Activated T-cell treated with anti-CD3 and anti-CD28 coated beads, Interleukin-2, amount 50 U/mL, for 72 hours (primary cell): ENCODE measurements at regions not wholly inside any gene's neighbourhood (a gene's known extent, or its start where the extent isn't known, plus 50 kb on each side); places are given as distances from the start of the nearest gene placed in this dataset.

Experiments used
- ATAC-seq, 2 donors: fragments of 150-1000 bp; cut with Tn5 transposase; replicated peaks in 1 of 2; 2 replicates each; pipeline ENCODE4 v1.10.0; 2021; ENCODE audit warnings: moderate library complexity in 2 of 2, mild to moderate bottlenecking in 1 of 2
- DNase-seq, 2 donors: peaks; one replicate each; pipeline ENCODE4 v3.0.0; 2021 to 2022; ENCODE audit warnings: mixed read lengths in 1 of 2
- H3K27ac Mint-ChIP-seq: one replicate; pipeline ENCODE4 v1.8.0; 2022; ENCODE audit warnings: mild to moderate bottlenecking, moderate library complexity, mixed read lengths
- H3K27me3 Mint-ChIP-seq: one replicate; pipeline ENCODE4 v1.8.0; 2022; ENCODE audit warnings: low read depth, mixed read lengths
- H3K36me3 Mint-ChIP-seq, 2 donors: one replicate each; pipeline ENCODE4 v1.8.0; 2022; ENCODE audit warnings: mixed read lengths in 2 of 2, mild to moderate bottlenecking in 1 of 2; ENCODE audit not compliant: insufficient read depth in 2 of 2
- H3K4me1 Mint-ChIP-seq: one replicate; pipeline ENCODE4 v1.8.0; 2022; ENCODE audit warnings: low read depth, mixed read lengths
- H3K4me3 Mint-ChIP-seq, 2 donors: one replicate each; pipeline ENCODE4 v1.8.0; 2022; ENCODE audit warnings: mild to moderate bottlenecking in 2 of 2, mixed read lengths in 2 of 2, moderate library complexity in 2 of 2
- H3K9me3 Mint-ChIP-seq, 2 donors: one replicate each; pipeline ENCODE4 v1.8.0; 2022; ENCODE audit warnings: mixed read lengths in 2 of 2

GRCh38 chr19:28281676-28282075 lies 931.3 kb downstream of the UQCRFS1 start:
- ATAC-seq (no peak), DNase-seq (no peak)
- no peaks in the 10 kb centered on the region for H3K4me1 Mint-ChIP-seq
- H3K27me3 Mint-ChIP-seq, result no peaks in the 10 kb centered on the region
- no peak overlapping the region for H3K27ac Mint-ChIP-seq
- peaks cover 11 to 15% of the 10 kb centered on the region in 2 donors for H3K9me3 Mint-ChIP-seq
- H3K4me3 Mint-ChIP-seq, result no peak overlapping the region
- H3K36me3 Mint-ChIP-seq, result peaks cover 3% of the 10 kb centered on the region in 2 donors

DNA sequence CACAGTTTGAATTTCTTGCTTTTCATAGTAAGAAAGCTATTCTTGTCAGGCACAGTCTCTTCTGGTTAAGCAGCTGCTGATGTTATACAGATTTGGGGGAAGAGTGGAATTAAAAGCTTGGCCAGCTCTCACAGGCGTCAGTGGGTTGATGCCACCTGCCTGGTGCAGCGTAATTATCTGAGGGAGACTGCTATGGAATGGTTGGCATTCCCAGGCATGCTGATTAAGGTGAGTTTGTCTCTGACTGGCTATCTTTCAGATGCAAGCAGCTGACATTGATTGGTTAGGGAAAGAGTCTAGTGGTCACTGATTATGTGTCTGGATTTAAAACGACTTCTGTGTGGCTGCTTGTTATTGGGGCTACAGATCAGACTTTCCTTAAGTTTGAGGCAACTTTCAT lies 948.4 kb downstream of the UQCRFS1 start:
- DNase-seq, result no peak
- Mint-ChIP-seq H3K4me3 (no peak overlapping the region), H3K9me3 (peaks cover 11 to 12% of the 10 kb centered on the region in 2 donors), H3K27me3 (no peaks in the 10 kb centered on the region), H3K36me3 (peaks cover 1 to 3% of the 10 kb centered on the region in 2 donors), H3K4me1 (no peaks in the 10 kb centered on the region), H3K27ac (no peak overlapping the region)
- ATAC-seq, result no peak

- ATAC-seq (no peak), DNase-seq (no peak)
- no peak overlapping the region for H3K4me3 Mint-ChIP-seq
- no peaks in the 10 kb centered on the region for H3K27me3 Mint-ChIP-seq
- H3K9me3 Mint-ChIP-seq, result peaks cover 10 to 15% of the 10 kb centered on the region in 2 donors
- peaks cover under 1 to 4% of the 10 kb centered on the region in 2 donors for H3K36me3 Mint-ChIP-seq
- H3K27ac Mint-ChIP-seq, result no peak overlapping the region
- H3K4me1 Mint-ChIP-seq, result no peaks in the 10 kb centered on the region
Measured at GRCh38 chr19:28258829-28259228, 954.1 kb downstream of the UQCRFS1 start.

- H3K36me3 Mint-ChIP-seq, result peaks cover 0 to 1% of the 10 kb centered on the region in 2 donors
- DNase-seq, result no peak
- H3K9me3 Mint-ChIP-seq, result peaks cover 2 to 10% of the 10 kb centered on the region in 2 donors
- no peak for ATAC-seq
- H3K4me3 Mint-ChIP-seq, result no peak overlapping the region
- no peaks in the 10 kb centered on the region for H3K27me3 Mint-ChIP-seq
- H3K27ac Mint-ChIP-seq, result no peak overlapping the region
- H3K4me1 Mint-ChIP-seq, result no peaks in the 10 kb centered on the region
Measured at GRCh38 chr19:28257396-28257795, 955.6 kb downstream of the UQCRFS1 start.

DNA sequence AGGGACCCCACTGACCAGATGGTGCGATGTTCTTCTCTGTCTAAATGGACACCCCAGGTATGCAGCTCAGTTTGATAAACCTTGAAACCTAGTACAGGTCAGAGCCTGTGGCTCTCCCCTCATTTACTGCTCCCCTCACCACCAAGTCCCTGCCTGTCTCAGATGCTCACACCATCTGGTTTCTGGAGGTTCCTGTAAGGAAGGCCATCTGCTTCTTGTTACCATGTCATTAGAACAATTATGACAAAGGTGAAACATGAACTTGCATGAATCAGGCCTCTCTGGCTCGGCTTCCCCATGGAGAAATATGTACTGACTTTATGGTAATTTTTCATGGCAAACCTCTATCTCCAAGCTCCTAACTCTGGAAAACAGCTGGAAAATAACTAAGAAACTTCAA lies 965.7 kb downstream of the UQCRFS1 start:
- no peaks in the 10 kb centered on the region for H3K27me3 Mint-ChIP-seq
- H3K4me1 Mint-ChIP-seq, result no peaks in the 10 kb centered on the region
- H3K27ac Mint-ChIP-seq, result no peak overlapping the region
- DNase-seq (no peak), ATAC-seq (no peak)
- H3K4me3 Mint-ChIP-seq, result no peak overlapping the region
- no peaks in the 10 kb centered on the region for H3K36me3 Mint-ChIP-seq
- peaks cover 1 to 6% of the 10 kb centered on the region in 2 donors for H3K9me3 Mint-ChIP-seq

- ATAC-seq (no peak), DNase-seq (no peak)
- Mint-ChIP-seq H3K36me3 (no peaks in the 10 kb centered on the region), H3K27ac (no peak overlapping the region), H3K9me3 (peaks cover 1 to 6% of the 10 kb centered on the region in 2 donors), H3K27me3 (no peaks in the 10 kb centered on the region), H3K4me1 (no peaks in the 10 kb centered on the region), H3K4me3 (no peak overlapping the region)
Measured at GRCh38 chr19:28245937-28246336, 967.0 kb downstream of the UQCRFS1 start.

GRCh38 chr19:28244966-28245365 lies 968.0 kb downstream of the UQCRFS1 start:
- DNase-seq (no peak), ATAC-seq (no peak)
- H3K27ac Mint-ChIP-seq, result no peak overlapping the region
- no peak overlapping the region for H3K4me3 Mint-ChIP-seq
- H3K36me3 Mint-ChIP-seq, result no peaks in the 10 kb centered on the region
- peaks cover 1 to 2% of the 10 kb centered on the region in 2 donors for H3K9me3 Mint-ChIP-seq
- no peaks in the 10 kb centered on the region for H3K27me3 Mint-ChIP-seq
- no peaks in the 10 kb centered on the region for H3K4me1 Mint-ChIP-seq

- H3K9me3 Mint-ChIP-seq, result peaks cover 1 to 2% of the 10 kb centered on the region in 2 donors
- ATAC-seq (no peak), DNase-seq (peak in 1 of 2 donors; percentile 28)
- no peaks in the 10 kb centered on the region for H3K27me3 Mint-ChIP-seq
- H3K4me1 Mint-ChIP-seq, result no peaks in the 10 kb centered on the region
- H3K4me3 Mint-ChIP-seq, result no peak overlapping the region
- no peak overlapping the region for H3K27ac Mint-ChIP-seq
- no peaks in the 10 kb centered on the region for H3K36me3 Mint-ChIP-seq
Measured at GRCh38 chr19:28242317-28242927, 970.5 kb downstream of the UQCRFS1 start.

DNA sequence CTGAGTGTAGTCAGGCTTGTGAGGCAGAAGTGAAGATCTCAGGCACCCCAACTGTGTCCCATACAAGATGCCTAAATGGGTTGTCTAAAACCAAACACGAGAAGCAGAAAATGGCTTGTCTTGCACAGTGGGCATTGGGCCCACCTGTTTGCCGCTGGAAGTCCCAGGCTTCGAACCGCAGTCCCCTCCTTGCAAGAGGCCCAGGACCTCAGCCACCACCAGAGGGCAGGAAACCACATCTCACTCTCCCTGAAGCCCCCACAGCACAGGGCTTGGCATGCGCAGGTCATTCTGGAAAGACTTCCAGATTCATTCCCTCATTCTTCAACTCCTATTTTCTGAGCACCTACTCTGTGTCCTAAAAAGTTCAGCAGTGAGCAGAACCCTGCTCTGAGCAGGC lies 973.7 kb downstream of the UQCRFS1 start:
- no peak for ATAC-seq
- H3K4me3 Mint-ChIP-seq, result no peak overlapping the region
- H3K27ac Mint-ChIP-seq, result no peak overlapping the region
- no peaks in the 10 kb centered on the region for H3K36me3 Mint-ChIP-seq
- peaks cover 0 to 2% of the 10 kb centered on the region in 2 donors for H3K9me3 Mint-ChIP-seq
- no peak for DNase-seq
- H3K4me1 Mint-ChIP-seq, result no peaks in the 10 kb centered on the region
- no peaks in the 10 kb centered on the region for H3K27me3 Mint-ChIP-seq

- DNase-seq (no peak), ATAC-seq (no peak)
- Mint-ChIP-seq H3K4me3 (no peak overlapping the region), H3K27ac (no peak overlapping the region), H3K36me3 (no peaks in the 10 kb centered on the region), H3K9me3 (no peaks in the 10 kb centered on the region), H3K4me1 (no peaks in the 10 kb centered on the region), H3K27me3 (no peaks in the 10 kb centered on the region)
Measured at GRCh38 chr19:28238270-28238820, 974.6 kb downstream of the UQCRFS1 start.

- no peaks in the 10 kb centered on the region for H3K9me3 Mint-ChIP-seq
- no peaks in the 10 kb centered on the region for H3K27me3 Mint-ChIP-seq
- H3K36me3 Mint-ChIP-seq, result no peaks in the 10 kb centered on the region
- no peaks in the 10 kb centered on the region for H3K4me1 Mint-ChIP-seq
- ATAC-seq (no peak), DNase-seq (no peak)
- no peak overlapping the region for H3K4me3 Mint-ChIP-seq
- no peak overlapping the region for H3K27ac Mint-ChIP-seq
Measured at GRCh38 chr19:28235606-28236125, 977.3 kb downstream of the UQCRFS1 start.

- ATAC-seq (no peak), DNase-seq (no peak)
- Mint-ChIP-seq H3K4me1 (no peaks in the 10 kb centered on the region), H3K27ac (no peak overlapping the region), H3K36me3 (no peaks in the 10 kb centered on the region), H3K4me3 (no peak overlapping the region), H3K9me3 (no peaks in the 10 kb centered on the region), H3K27me3 (no peaks in the 10 kb centered on the region)
Measured at GRCh38 chr19:28234637-28235036, 978.3 kb downstream of the UQCRFS1 start.

DNA sequence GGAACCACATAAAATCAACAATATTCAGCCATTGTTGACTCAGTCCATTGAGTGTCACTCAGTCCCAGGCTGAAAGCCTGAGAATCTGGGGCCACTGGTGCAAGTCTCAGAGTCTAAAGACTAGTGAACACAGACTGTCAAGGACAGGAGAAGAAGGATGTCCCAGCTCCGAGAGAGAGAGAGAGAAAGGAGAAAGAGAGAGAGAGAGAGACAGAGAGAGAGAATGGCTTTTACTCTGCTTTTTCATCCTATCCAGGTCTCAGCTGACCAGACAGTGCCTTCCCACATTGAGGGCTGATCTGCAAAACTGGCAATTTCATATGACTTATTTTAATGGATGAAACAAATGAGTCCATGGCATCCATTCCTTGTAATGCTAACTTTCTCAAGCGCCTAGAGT lies 984.1 kb downstream of the UQCRFS1 start:
- H3K4me3 Mint-ChIP-seq, result no peak overlapping the region

GRCh38 chr19:28224441-28224840 lies 988.5 kb downstream of the UQCRFS1 start:
- peaks cover 0 to 5% of the 10 kb centered on the region in 2 donors for H3K9me3 Mint-ChIP-seq
- no peak for DNase-seq
- H3K27ac Mint-ChIP-seq, result no peak overlapping the region
- H3K36me3 Mint-ChIP-seq, result no peaks in the 10 kb centered on the region
- no peak overlapping the region for H3K4me3 Mint-ChIP-seq
- ATAC-seq, result no peak
- no peaks in the 10 kb centered on the region for H3K4me1 Mint-ChIP-seq
- H3K27me3 Mint-ChIP-seq, result no peaks in the 10 kb centered on the region

More for the DNA sequence above, 984.1 kb downstream of the UQCRFS1 start:
- ATAC-seq (no peak), DNase-seq (no peak)
- no peak overlapping the region for H3K27ac Mint-ChIP-seq
- H3K4me1 Mint-ChIP-seq, result no peaks in the 10 kb centered on the region
- peaks cover 0 to 1% of the 10 kb centered on the region in 2 donors for H3K9me3 Mint-ChIP-seq
- no peaks in the 10 kb centered on the region for H3K27me3 Mint-ChIP-seq
- H3K36me3 Mint-ChIP-seq, result no peaks in the 10 kb centered on the region
